Loucy (cell line): ENCODE measurements at regions not wholly inside any gene's neighbourhood (a gene's known extent, or its start where the extent isn't known, plus 50 kb on each side); places are given as distances from the start of the nearest gene placed in this dataset.

Experiments
- H2AFZ ChIP-seq: fragments of 200-600 bp; sonication (generic); 2 replicates; pipeline ENCODE4 v1.6.0; 2016; ENCODE audit warnings: antibody characterized with exemption, mild to moderate bottlenecking, low read length, moderate library complexity
- H3F3A ChIP-seq: fragments of 200-600 bp; 2 replicates; pipeline ENCODE4 v1.6.0; 2016; ENCODE audit warnings: antibody characterized with exemption, low read depth, mild to moderate bottlenecking
- H3K27me3 ChIP-seq: fragments of 200-600 bp; sonication (generic); 2 replicates; pipeline ENCODE4 v1.6.1; 2014; ENCODE audit warnings: low read length, mild to moderate bottlenecking; ENCODE audit not compliant: insufficient read depth, poor library complexity, severe bottlenecking
- H3K36me3 ChIP-seq: fragments of 200-600 bp; sonication (generic); 2 replicates; pipeline ENCODE4 v1.6.1; 2016; ENCODE audit warnings: low read length; ENCODE audit not compliant: insufficient read depth
- H3K4me1 ChIP-seq: fragments of 200-600 bp; sonication (generic); 2 replicates; pipeline ENCODE4 v1.5.1; 2014; ENCODE audit warnings: low read length, mild to moderate bottlenecking; ENCODE audit not compliant: insufficient read depth, poor library complexity, severe bottlenecking
- H3K4me2 ChIP-seq: fragments of 200-600 bp; sonication (generic); 2 replicates; pipeline ENCODE4 v1.6.0; 2014; ENCODE audit warnings: antibody characterized with exemption, low read length, low read depth, mild to moderate bottlenecking; ENCODE audit not compliant: poor library complexity, severe bottlenecking
- H3K4me3 ChIP-seq: fragments of 200-600 bp; sonication (generic); 2 replicates; pipeline ENCODE4 v1.5.1; 2014; ENCODE audit warnings: low read length, mild to moderate bottlenecking, mixed read lengths; ENCODE audit not compliant: poor library complexity, severe bottlenecking
- H3K79me2 ChIP-seq: fragments of 200-600 bp; sonication (generic); 2 replicates; pipeline ENCODE4 v1.6.1; 2014; ENCODE audit warnings: low read length; ENCODE audit not compliant: insufficient read depth
- H3K9ac ChIP-seq: fragments of 200-600 bp; sonication (generic); 2 replicates; pipeline ENCODE4 v1.6.0; 2014; ENCODE audit warnings: mild to moderate bottlenecking, low read depth, low read length, moderate library complexity; ENCODE audit not compliant: poor library complexity, severe bottlenecking
- H3K9me2 ChIP-seq: fragments of 200-600 bp; sonication (generic); replicated peaks from 2 replicates; pipeline ENCODE4 v1.6.1; 2016; ENCODE audit warnings: low read depth, low read length, mixed read lengths
- H3K9me3 ChIP-seq: fragments of 200-600 bp; sonication (generic); 2 replicates; pipeline ENCODE4 v1.6.1; 2014; ENCODE audit warnings: mild to moderate bottlenecking, antibody characterized with exemption, low read length, low read depth; ENCODE audit not compliant: insufficient read depth
- H4K20me1 ChIP-seq: fragments of 200-600 bp; sonication (generic); 2 replicates; pipeline ENCODE4 v1.6.0; 2014; ENCODE audit warnings: antibody characterized with exemption, low read length, mild to moderate bottlenecking; ENCODE audit not compliant: insufficient read depth, poor library complexity, severe bottlenecking
- EZH2phosphoT487 ChIP-seq: fragments of 200-600 bp; IDR thresholded peaks from 2 replicates; pipeline ENCODE4 v1.6.1; 2018; ENCODE audit warnings: antibody characterized with exemption, mild to moderate bottlenecking, moderate library complexity, borderline replicate concordance
- TF ChIP-seq, protein P1 (sequence below): fragments of 200-600 bp; sonication (generic); conservative IDR thresholded peaks from 2 replicates; pipeline ENCODE4 v1.5.1; 2014; ENCODE audit warnings: mild to moderate bottlenecking, antibody characterized with exemption, low read length

DNA sequence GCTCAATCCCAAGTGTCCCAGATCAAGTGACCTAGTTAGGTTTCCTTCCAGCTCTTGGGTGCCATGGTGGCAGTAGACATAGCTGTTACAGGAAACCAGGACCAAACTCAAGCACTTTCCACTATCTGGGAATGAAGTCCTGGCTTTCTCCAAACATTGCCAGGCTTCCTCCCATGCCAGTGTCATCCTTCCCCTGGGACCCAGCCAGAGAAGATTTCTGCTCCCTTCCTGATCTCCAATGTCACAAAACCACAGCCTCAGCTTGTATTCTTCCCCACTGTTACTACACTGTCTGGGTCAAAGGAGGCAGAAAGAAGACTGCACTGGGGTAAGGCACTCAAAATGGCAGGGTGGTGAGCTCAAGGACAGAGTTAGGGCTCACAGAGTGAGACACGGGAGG, 347.1 kb downstream of the TNS1 start:
- no peaks in the 10 kb centered on the region for H3K9me2 ChIP-seq
- H3K27me3 ChIP-seq, result peaks cover 6% of the 10 kb centered on the region
- H4K20me1 ChIP-seq, result no peaks in the 10 kb centered on the region
- peaks cover 4% of the 10 kb centered on the region for H3K4me1 ChIP-seq
- TF ChIP-seq, protein P1, sequence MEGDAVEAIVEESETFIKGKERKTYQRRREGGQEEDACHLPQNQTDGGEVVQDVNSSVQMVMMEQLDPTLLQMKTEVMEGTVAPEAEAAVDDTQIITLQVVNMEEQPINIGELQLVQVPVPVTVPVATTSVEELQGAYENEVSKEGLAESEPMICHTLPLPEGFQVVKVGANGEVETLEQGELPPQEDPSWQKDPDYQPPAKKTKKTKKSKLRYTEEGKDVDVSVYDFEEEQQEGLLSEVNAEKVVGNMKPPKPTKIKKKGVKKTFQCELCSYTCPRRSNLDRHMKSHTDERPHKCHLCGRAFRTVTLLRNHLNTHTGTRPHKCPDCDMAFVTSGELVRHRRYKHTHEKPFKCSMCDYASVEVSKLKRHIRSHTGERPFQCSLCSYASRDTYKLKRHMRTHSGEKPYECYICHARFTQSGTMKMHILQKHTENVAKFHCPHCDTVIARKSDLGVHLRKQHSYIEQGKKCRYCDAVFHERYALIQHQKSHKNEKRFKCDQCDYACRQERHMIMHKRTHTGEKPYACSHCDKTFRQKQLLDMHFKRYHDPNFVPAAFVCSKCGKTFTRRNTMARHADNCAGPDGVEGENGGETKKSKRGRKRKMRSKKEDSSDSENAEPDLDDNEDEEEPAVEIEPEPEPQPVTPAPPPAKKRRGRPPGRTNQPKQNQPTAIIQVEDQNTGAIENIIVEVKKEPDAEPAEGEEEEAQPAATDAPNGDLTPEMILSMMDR, result no peak
- TF ChIP-seq EZH2phosphoT487, result no peak
- no peaks in the 10 kb centered on the region for H3F3A ChIP-seq
- no peaks in the 10 kb centered on the region for H3K36me3 ChIP-seq
- no peaks in the 10 kb centered on the region for H3K9me3 ChIP-seq
- no peak overlapping the region for H2AFZ ChIP-seq
- no peaks in the 10 kb centered on the region for H3K79me2 ChIP-seq
- H3K9ac ChIP-seq, result no peak overlapping the region
- H3K4me3 ChIP-seq, result no peak overlapping the region
- H3K4me2 ChIP-seq, result no peak overlapping the region

DNA sequence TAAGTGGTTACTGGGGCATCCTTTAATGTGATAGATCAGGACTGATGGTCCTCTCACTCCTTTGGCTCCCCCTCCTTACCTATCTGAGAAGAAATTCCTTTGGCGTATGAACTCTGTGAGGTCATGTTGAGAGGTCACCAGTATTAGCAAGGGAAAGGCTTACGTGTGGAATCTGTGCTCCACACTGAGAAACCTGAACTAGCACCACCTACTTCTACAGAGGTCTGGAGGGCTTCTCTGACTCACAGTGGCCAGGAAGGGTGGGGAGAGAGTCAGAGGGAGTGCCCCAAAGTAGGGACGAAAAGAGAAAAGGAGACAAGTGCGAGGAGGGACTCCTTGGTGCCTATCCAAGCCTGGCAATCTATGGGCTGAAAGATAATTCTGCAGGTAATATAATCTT, 348.6 kb downstream of the TNS1 start:
- Histone ChIP-seq H3K9me3 (no peaks in the 10 kb centered on the region), H3K9ac (no peak overlapping the region), H3F3A (no peaks in the 10 kb centered on the region), H3K79me2 (no peaks in the 10 kb centered on the region), H3K27me3 (peaks cover 6% of the 10 kb centered on the region), H3K4me3 (no peak overlapping the region), H4K20me1 (no peaks in the 10 kb centered on the region), H2AFZ (no peak overlapping the region), H3K4me1 (peaks cover 7% of the 10 kb centered on the region), H3K36me3 (no peaks in the 10 kb centered on the region), H3K9me2 (no peaks in the 10 kb centered on the region), H3K4me2 (no peak overlapping the region)
- no peak for TF ChIP-seq EZH2phosphoT487
- TF ChIP-seq, protein P1, result no peak

DNA sequence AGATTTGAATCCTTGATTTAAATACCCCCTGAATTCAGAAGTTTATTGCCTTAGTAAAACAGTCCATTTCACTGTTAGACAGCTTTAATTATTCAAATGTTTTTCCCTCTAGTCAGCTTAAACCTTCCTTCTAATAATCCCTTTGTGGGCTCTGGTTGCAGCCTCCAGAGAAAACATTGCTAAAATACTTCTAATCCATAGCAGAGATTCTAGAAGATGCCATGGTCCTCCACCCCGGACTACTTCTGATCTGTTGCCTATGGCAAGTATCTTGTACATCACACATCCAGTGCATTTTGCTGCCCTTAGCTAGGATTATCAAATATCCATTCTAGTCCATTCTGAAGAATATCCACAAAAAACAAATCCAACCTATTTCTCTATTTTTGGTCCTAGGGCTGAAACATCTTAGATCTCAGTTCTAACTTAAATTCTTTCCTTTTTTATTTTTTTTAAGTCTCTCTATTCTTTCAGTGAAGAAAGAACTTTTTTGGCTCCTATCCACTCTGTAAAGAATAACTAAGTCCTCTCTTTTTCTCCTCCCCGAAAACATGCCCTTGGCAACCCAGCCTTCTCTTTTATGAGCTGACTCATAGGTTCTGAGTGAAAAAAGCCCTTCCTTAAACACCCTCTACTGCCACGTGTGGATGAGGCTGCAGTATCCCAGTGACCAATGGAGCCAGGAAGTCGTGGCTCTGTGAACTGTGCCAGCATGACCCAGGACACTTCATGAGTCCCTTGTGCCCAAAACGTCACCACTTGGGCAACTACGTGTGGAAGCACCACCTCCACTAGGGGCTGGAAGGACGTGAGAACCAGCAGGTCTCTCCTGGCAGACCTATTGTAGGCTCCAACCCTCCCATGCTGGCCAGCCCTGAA, 349.8 kb downstream of the TNS1 start:
- H3F3A ChIP-seq, result no peaks in the 10 kb centered on the region
- H3K27me3 ChIP-seq, result peaks cover 6% of the 10 kb centered on the region
- H3K36me3 ChIP-seq, result no peaks in the 10 kb centered on the region
- H3K9me3 ChIP-seq, result no peaks in the 10 kb centered on the region
- no peak overlapping the region for H2AFZ ChIP-seq
- no peaks in the 10 kb centered on the region for H3K9me2 ChIP-seq
- H3K4me3 ChIP-seq, result no peak overlapping the region
- H3K4me1 ChIP-seq, result peaks cover 7% of the 10 kb centered on the region
- H3K9ac ChIP-seq, result no peak overlapping the region
- H3K79me2 ChIP-seq, result no peaks in the 10 kb centered on the region
- TF ChIP-seq, protein P1, result no peak; the same call in 1 of the 2 replicates
- TF ChIP-seq EZH2phosphoT487, result no peak
- no peaks in the 10 kb centered on the region for H4K20me1 ChIP-seq
- H3K4me2 ChIP-seq, result no peak overlapping the region
